ENCODE measurements at regions not wholly inside any gene's neighbourhood (a gene's known extent, or its start where the extent isn't known, plus 50 kb on each side); places are given as distances from the start of the nearest gene placed in this dataset.
"Not testable (repeated sequence)": the region's sequence is repeated elsewhere in the genome, so short reads cannot be mapped to it uniquely, and the experiment has no call there.

GRCh38 chr10:95137990-95138625 lies 55.9 kb upstream of the ACSM6 start:
- H3K36me3 ChIP-seq (ENCODE audit: insufficient read depth, low read length); H3K4me3 ChIP-seq; DNase-seq (ENCODE audit: low read depth, low spot score); H3K27ac ChIP-seq; H3K9ac ChIP-seq (ENCODE audit: insufficient read length); H3K9me3 ChIP-seq (ENCODE audit: low read depth, low read length): not testable (repeated sequence)

- no peak for DNase-seq (ENCODE audit: low read depth, low spot score)
- no peak overlapping the region for H3K27ac ChIP-seq
- no peak overlapping the region for H3K9ac ChIP-seq (ENCODE audit: insufficient read length)
- no peak overlapping the region for H3K4me3 ChIP-seq
- no peaks in the 10 kb centered on the region for H3K9me3 ChIP-seq (ENCODE audit: low read depth, low read length)
- H3K36me3 ChIP-seq (ENCODE audit: insufficient read depth, low read length) = no peaks in the 10 kb centered on the region
- TF ChIP-seq POLR2AphosphoS5 (IDR thresholded peaks at IDR 0.05; ENCODE audit: borderline replicate concordance, low read depth, low read length) = no peak
- no peak for TF ChIP-seq FOXP2 (optimal IDR thresholded peaks at IDR 0.05; ENCODE audit: control extremely low read depth, extremely low read length, insufficient read depth)
- no peak for TF ChIP-seq EZH2 (IDR thresholded peaks at IDR 0.05)
These were observed 59.5 kb upstream of the ACSM6 start for GRCh38 chr10:95134490-95134889.

- Histone ChIP-seq H3K36me3 (ENCODE audit: insufficient read depth, low read length) (no peaks in the 10 kb centered on the region), H3K4me3 (no peak overlapping the region), H3K27ac (no peak overlapping the region), H3K9me3 (ENCODE audit: low read depth, low read length) (no peaks in the 10 kb centered on the region), H3K9ac (ENCODE audit: insufficient read length) (no peak overlapping the region)
- no peak for DNase-seq (ENCODE audit: low read depth, low spot score)
- TF ChIP-seq POLR2AphosphoS5 (IDR thresholded peaks at IDR 0.05; ENCODE audit: borderline replicate concordance, low read depth, low read length) (no peak), EZH2 (IDR thresholded peaks at IDR 0.05) (no peak), FOXP2 (optimal IDR thresholded peaks at IDR 0.05; ENCODE audit: control extremely low read depth, extremely low read length, insufficient read depth) (no peak)
These were observed 60.0 kb upstream of the ACSM6 start for GRCh38 chr10:95133997-95134396.

- TF ChIP-seq POLR2AphosphoS5 (IDR thresholded peaks at IDR 0.05; ENCODE audit: borderline replicate concordance, low read depth, low read length) (no peak), EZH2 (IDR thresholded peaks at IDR 0.05) (no peak), FOXP2 (optimal IDR thresholded peaks at IDR 0.05; ENCODE audit: control extremely low read depth, extremely low read length, insufficient read depth) (no peak)
- H3K9ac ChIP-seq (ENCODE audit: insufficient read length) = no peak overlapping the region
- peak; percentile 28 for DNase-seq (ENCODE audit: low read depth, low spot score)
- no peak overlapping the region for H3K4me3 ChIP-seq
- H3K27ac ChIP-seq = no peak overlapping the region
- no peaks in the 10 kb centered on the region for H3K9me3 ChIP-seq (ENCODE audit: low read depth, low read length)
- no peaks in the 10 kb centered on the region for H3K36me3 ChIP-seq (ENCODE audit: insufficient read depth, low read length)
These were observed 60.9 kb upstream of the ACSM6 start for GRCh38 chr10:95133016-95133752.

- not testable (repeated sequence) for H3K9me3 ChIP-seq (ENCODE audit: low read depth, low read length); H3K4me3 ChIP-seq; DNase-seq (ENCODE audit: low read depth, low spot score); H3K9ac ChIP-seq (ENCODE audit: insufficient read length); H3K27ac ChIP-seq; H3K36me3 ChIP-seq (ENCODE audit: insufficient read depth, low read length)
These were observed 61.1 kb upstream of the CYP2C8 start for GRCh38 chr10:95130429-95130828.

- no peak overlapping the region for H3K27ac ChIP-seq
- no peak for TF ChIP-seq EZH2 (IDR thresholded peaks at IDR 0.05)
- no peak for TF ChIP-seq FOXP2 (optimal IDR thresholded peaks at IDR 0.05; ENCODE audit: control extremely low read depth, extremely low read length, insufficient read depth)
- TF ChIP-seq POLR2AphosphoS5 (IDR thresholded peaks at IDR 0.05; ENCODE audit: borderline replicate concordance, low read depth, low read length) = no peak
- DNase-seq (ENCODE audit: low read depth, low spot score) = no peak
- no peaks in the 10 kb centered on the region for H3K9me3 ChIP-seq (ENCODE audit: low read depth, low read length)
- H3K4me3 ChIP-seq = no peak overlapping the region
- H3K9ac ChIP-seq (ENCODE audit: insufficient read length) = no peak overlapping the region
- no peaks in the 10 kb centered on the region for H3K36me3 ChIP-seq (ENCODE audit: insufficient read depth, low read length)
These were observed 56.3 kb upstream of the CYP2C8 start for GRCh38 chr10:95125582-95125981.

- TF ChIP-seq FOXP2 (optimal IDR thresholded peaks at IDR 0.05; ENCODE audit: control extremely low read depth, extremely low read length, insufficient read depth) (no peak), POLR2AphosphoS5 (IDR thresholded peaks at IDR 0.05; ENCODE audit: borderline replicate concordance, low read depth, low read length) (no peak), EZH2 (IDR thresholded peaks at IDR 0.05) (no peak)
- DNase-seq (ENCODE audit: low read depth, low spot score) = no peak
- Histone ChIP-seq H3K36me3 (ENCODE audit: insufficient read depth, low read length) (no peaks in the 10 kb centered on the region), H3K9me3 (ENCODE audit: low read depth, low read length) (no peaks in the 10 kb centered on the region), H3K9ac (ENCODE audit: insufficient read length) (no peak overlapping the region), H3K27ac (no peak overlapping the region), H3K4me3 (no peak overlapping the region)
These were observed 53.4 kb upstream of the CYP2C8 start for GRCh38 chr10:95122736-95123135.

- no peaks in the 10 kb centered on the region for H3K9me3 ChIP-seq (ENCODE audit: low read depth, low read length)
- no peaks in the 10 kb centered on the region for H3K36me3 ChIP-seq (ENCODE audit: insufficient read depth, low read length)
- no peak overlapping the region for H3K9ac ChIP-seq (ENCODE audit: insufficient read length)
- H3K27ac ChIP-seq = no peak overlapping the region
- H3K4me3 ChIP-seq = no peak overlapping the region
- TF ChIP-seq FOXP2 (optimal IDR thresholded peaks at IDR 0.05; ENCODE audit: control extremely low read depth, extremely low read length, insufficient read depth) = no peak
- TF ChIP-seq EZH2 (IDR thresholded peaks at IDR 0.05) = no peak
- TF ChIP-seq POLR2AphosphoS5 (IDR thresholded peaks at IDR 0.05; ENCODE audit: borderline replicate concordance, low read depth, low read length) = no peak
- no peak for DNase-seq (ENCODE audit: low read depth, low spot score)
These were observed 52.6 kb upstream of the CYP2C8 start for GRCh38 chr10:95121904-95122303.
